ENCODE measurements at regions not wholly inside any gene's neighbourhood (a gene's known extent, or its start where the extent isn't known, plus 50 kb on each side); places are given as distances from the start of the nearest gene placed in this dataset.

DNA sequence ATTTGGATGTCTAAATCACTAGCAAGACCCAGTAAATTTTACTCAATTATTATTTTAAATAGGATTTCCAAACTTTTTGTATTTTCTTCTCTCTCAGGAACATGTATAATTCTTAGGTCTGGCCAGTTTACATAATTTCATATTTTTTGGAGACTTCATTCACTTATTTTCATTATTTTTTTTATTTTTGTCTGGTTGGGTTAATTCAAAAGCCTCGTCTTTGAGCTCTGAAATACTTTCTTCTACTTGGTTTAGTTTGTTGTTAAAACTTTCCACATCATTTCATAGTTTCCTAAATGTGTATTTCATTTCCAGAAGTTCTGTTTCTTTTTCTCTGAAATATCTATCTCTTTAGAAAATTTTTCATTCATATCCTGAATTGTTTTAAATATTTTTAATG is 322.9 kb upstream of the SPRY2 start:
- Histone ChIP-seq H3K27ac (ENCODE audit: insufficient read depth in 1 of 2, low read depth in 1 of 2, low read length in 2 of 2, poor library complexity in 1 of 2, severe bottlenecking in 2 of 2) (no peak overlapping the region), H3K9me3 (ENCODE audit: control extremely low read depth in 1 of 5, control insufficient read depth in 4 of 5, insufficient read depth in 2 of 5, low read depth in 1 of 5, low read length in 4 of 5) (peaks cover 0 to 11% (median 1%) of the 10 kb centered on the region in 5 experiments), H3K27me3 (replicated peaks in 2 of 5; ENCODE audit: control insufficient read depth in 4 of 5, insufficient read depth in 5 of 5, low read length in 4 of 5) (no peaks in the 10 kb centered on the region), H3K36me3 (ENCODE audit: control insufficient read depth in 4 of 4, insufficient read depth in 4 of 4, low read length in 3 of 4) (no peaks in the 10 kb centered on the region), H3K4me1 (ENCODE audit: control extremely low read depth in 1 of 4, control insufficient read depth in 4 of 4, insufficient read depth in 4 of 4, low read length in 3 of 4) (no peaks in the 10 kb centered on the region), H3K4me3 (ENCODE audit: control insufficient read depth in 1 of 7, extremely low read depth in 1 of 7, insufficient read depth in 4 of 7, low read depth in 2 of 7, low read length in 6 of 7) (no peak overlapping the region)
- POLR2A ChIA-PET = no interaction called here
- CTCF ChIA-PET = no interaction called here
- no CpG with 5 or more reads among the region's 1 CpG for WGBS (ENCODE audit: insufficient coverage)
- DNase-seq = no peak

- DNase-seq = no peak
- Histone ChIP-seq H3K27ac (ENCODE audit: insufficient read depth in 1 of 2, low read depth in 1 of 2, low read length in 2 of 2, poor library complexity in 1 of 2, severe bottlenecking in 2 of 2) (no peak overlapping the region), H3K27me3 (replicated peaks in 2 of 5; ENCODE audit: control insufficient read depth in 4 of 5, insufficient read depth in 5 of 5, low read length in 4 of 5) (no peaks in the 10 kb centered on the region), H3K9me3 (ENCODE audit: control extremely low read depth in 1 of 5, control insufficient read depth in 4 of 5, insufficient read depth in 2 of 5, low read depth in 1 of 5, low read length in 4 of 5) (peaks cover 0 to 11% (median 1%) of the 10 kb centered on the region in 5 experiments), H3K36me3 (ENCODE audit: control insufficient read depth in 4 of 4, insufficient read depth in 4 of 4, low read length in 3 of 4) (no peaks in the 10 kb centered on the region), H3K4me1 (ENCODE audit: control extremely low read depth in 1 of 4, control insufficient read depth in 4 of 4, insufficient read depth in 4 of 4, low read length in 3 of 4) (no peaks in the 10 kb centered on the region), H3K4me3 (ENCODE audit: control insufficient read depth in 1 of 7, extremely low read depth in 1 of 7, insufficient read depth in 4 of 7, low read depth in 2 of 7, low read length in 6 of 7) (no peak overlapping the region)
- POLR2A ChIA-PET = no interaction called here
- CTCF ChIA-PET = no interaction called here
- WGBS (ENCODE audit: insufficient coverage) = 95% methylated on average over 13 of the region's 16 CpGs
These were observed 317.8 kb upstream of the SPRY2 start for GRCh38 chr13:80658705-80659104.

- 100% methylated on average over 1 of the region's 2 CpGs for WGBS (ENCODE audit: insufficient coverage)
- ChIA-PET POLR2A (no interaction called here), CTCF (no interaction called here)
- DNase-seq = no peak
- Histone ChIP-seq H3K4me1 (ENCODE audit: control extremely low read depth in 1 of 4, control insufficient read depth in 4 of 4, insufficient read depth in 4 of 4, low read length in 3 of 4) (no peaks in the 10 kb centered on the region), H3K9me3 (ENCODE audit: control extremely low read depth in 1 of 5, control insufficient read depth in 4 of 5, insufficient read depth in 2 of 5, low read depth in 1 of 5, low read length in 4 of 5) (peaks cover 0 to 6% (median 0%) of the 10 kb centered on the region in 5 experiments), H3K27ac (ENCODE audit: insufficient read depth in 1 of 2, low read depth in 1 of 2, low read length in 2 of 2, poor library complexity in 1 of 2, severe bottlenecking in 2 of 2) (no peak overlapping the region), H3K27me3 (replicated peaks in 2 of 5; ENCODE audit: control insufficient read depth in 4 of 5, insufficient read depth in 5 of 5, low read length in 4 of 5) (no peaks in the 10 kb centered on the region), H3K36me3 (ENCODE audit: control insufficient read depth in 4 of 4, insufficient read depth in 4 of 4, low read length in 3 of 4) (no peaks in the 10 kb centered on the region), H3K4me3 (ENCODE audit: control insufficient read depth in 1 of 7, extremely low read depth in 1 of 7, insufficient read depth in 4 of 7, low read depth in 2 of 7, low read length in 6 of 7) (no peak overlapping the region)
These were observed 315.6 kb upstream of the SPRY2 start for GRCh38 chr13:80656512-80656904.

- 87% methylated on average over 3 of the region's 5 CpGs for WGBS (ENCODE audit: insufficient coverage)
- ChIA-PET CTCF (no interaction called here), POLR2A (no interaction called here)
- no peak overlapping the region for H3K27ac ChIP-seq (ENCODE audit: insufficient read depth in 1 of 2, low read depth in 1 of 2, low read length in 2 of 2, poor library complexity in 1 of 2, severe bottlenecking in 2 of 2)
- H3K4me3 ChIP-seq (ENCODE audit: control insufficient read depth in 1 of 7, extremely low read depth in 1 of 7, insufficient read depth in 4 of 7, low read depth in 2 of 7, low read length in 6 of 7) = no peak overlapping the region
- H3K9me3 ChIP-seq (ENCODE audit: control extremely low read depth in 1 of 5, control insufficient read depth in 4 of 5, insufficient read depth in 2 of 5, low read depth in 1 of 5, low read length in 4 of 5) = peaks cover 0 to 6% (median 0%) of the 10 kb centered on the region in 5 experiments
- H3K4me1 ChIP-seq (ENCODE audit: control extremely low read depth in 1 of 4, control insufficient read depth in 4 of 4, insufficient read depth in 4 of 4, low read length in 3 of 4) = no peaks in the 10 kb centered on the region
- no peaks in the 10 kb centered on the region for H3K36me3 ChIP-seq (ENCODE audit: control insufficient read depth in 4 of 4, insufficient read depth in 4 of 4, low read length in 3 of 4)
- DNase-seq = no peak
- no peaks in the 10 kb centered on the region for H3K27me3 ChIP-seq (replicated peaks in 2 of 5; ENCODE audit: control insufficient read depth in 4 of 5, insufficient read depth in 5 of 5, low read length in 4 of 5)
These were observed 315.0 kb upstream of the SPRY2 start for GRCh38 chr13:80655778-80656511.

DNA sequence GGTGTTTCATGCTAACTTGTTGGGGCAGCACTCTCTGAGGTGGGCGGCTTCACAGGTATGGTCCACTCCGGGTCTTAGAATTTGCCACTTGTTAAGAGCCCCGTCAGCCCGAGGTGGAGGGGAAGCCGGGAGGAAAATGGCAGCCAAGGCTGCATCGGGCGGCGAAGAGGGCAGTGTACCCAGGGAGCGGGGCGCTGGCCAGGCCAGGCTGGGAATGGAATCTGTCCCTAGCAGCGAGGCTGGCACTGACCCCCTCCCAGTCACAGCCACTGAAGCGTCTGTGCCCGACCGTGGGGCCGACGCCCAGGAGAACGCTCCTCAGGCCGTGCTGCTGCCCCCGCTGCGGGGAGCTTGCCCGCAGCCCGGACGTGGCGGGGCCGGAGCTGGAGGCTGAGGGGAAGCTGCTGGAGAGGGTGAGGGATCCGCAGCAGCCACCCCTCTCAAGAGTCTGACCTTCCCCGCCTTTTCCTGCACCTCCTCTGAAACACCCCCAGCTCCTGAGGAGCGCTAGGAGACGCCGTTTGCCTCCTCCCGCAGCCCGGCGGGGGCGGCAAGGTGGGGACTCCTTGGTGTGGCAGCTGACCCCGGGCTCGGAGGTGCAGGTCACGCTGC is 313.8 kb upstream of the SPRY2 start:
- no peaks in the 10 kb centered on the region for H3K27me3 ChIP-seq (replicated peaks in 2 of 5; ENCODE audit: control insufficient read depth in 4 of 5, insufficient read depth in 5 of 5, low read length in 4 of 5)
- 61% methylated on average over 19 of the region's 37 CpGs for WGBS (ENCODE audit: insufficient coverage)
- POLR2A ChIA-PET = no interaction called here
- no peaks in the 10 kb centered on the region for H3K4me1 ChIP-seq (ENCODE audit: control extremely low read depth in 1 of 4, control insufficient read depth in 4 of 4, insufficient read depth in 4 of 4, low read length in 3 of 4)
- H3K9me3 ChIP-seq (ENCODE audit: control extremely low read depth in 1 of 5, control insufficient read depth in 4 of 5, insufficient read depth in 2 of 5, low read depth in 1 of 5, low read length in 4 of 5) = peaks cover 0 to 12% (median 0%) of the 10 kb centered on the region in 5 experiments
- CTCF ChIA-PET = no interaction called here
- H3K36me3 ChIP-seq (ENCODE audit: control insufficient read depth in 4 of 4, insufficient read depth in 4 of 4, low read length in 3 of 4) = no peaks in the 10 kb centered on the region
- DNase-seq = peak; percentile 47 to 67 (median 63)
- H3K4me3 ChIP-seq (ENCODE audit: control insufficient read depth in 1 of 7, extremely low read depth in 1 of 7, insufficient read depth in 4 of 7, low read depth in 2 of 7, low read length in 6 of 7) = peak overlapping the region in 6 of 7 experiments; percentile 32 to 75 (median 60)
- no peak overlapping the region for H3K27ac ChIP-seq (ENCODE audit: insufficient read depth in 1 of 2, low read depth in 1 of 2, low read length in 2 of 2, poor library complexity in 1 of 2, severe bottlenecking in 2 of 2)

GRCh38 chr13:80649274-80649673 is 308.3 kb upstream of the SPRY2 start:
- POLR2A ChIA-PET = no interaction called here

DNA sequence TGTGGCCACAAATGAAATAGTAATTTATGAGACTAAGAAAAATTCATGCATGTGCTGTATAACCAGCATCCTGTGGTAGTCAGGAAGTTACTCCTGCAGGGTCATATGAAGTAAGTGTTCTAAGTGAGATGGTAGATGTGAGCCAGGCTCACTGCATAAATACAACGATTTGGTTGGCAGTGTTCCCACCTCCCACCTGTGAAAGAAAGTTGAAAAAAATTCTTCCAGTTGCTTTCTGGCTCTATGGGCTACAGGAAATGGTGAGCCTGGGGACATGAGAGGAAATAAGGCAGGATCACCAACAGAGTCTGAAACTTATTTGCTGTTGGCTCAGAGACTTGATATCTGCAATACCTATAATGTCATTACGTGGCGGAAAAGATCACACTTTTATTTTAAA is 301.7 kb upstream of the SPRY2 start:
- H3K4me1 ChIP-seq (ENCODE audit: control extremely low read depth in 1 of 4, control insufficient read depth in 4 of 4, insufficient read depth in 4 of 4, low read length in 3 of 4) = peaks cover 0 to 4% (median 2%) of the 10 kb centered on the region in 4 experiments
- DNase-seq = peak in 2 of 3 donors; percentile 10 to 22
- H3K36me3 ChIP-seq (ENCODE audit: control insufficient read depth in 4 of 4, insufficient read depth in 4 of 4, low read length in 3 of 4) = no peaks in the 10 kb centered on the region
- CTCF ChIA-PET = no interaction called here
- no peak overlapping the region for H3K27ac ChIP-seq (ENCODE audit: insufficient read depth in 1 of 2, low read depth in 1 of 2, low read length in 2 of 2, poor library complexity in 1 of 2, severe bottlenecking in 2 of 2)
- 0% methylated on average over 1 of the region's 3 CpGs for WGBS (ENCODE audit: insufficient coverage)
- POLR2A ChIA-PET = no interaction called here
- no peak overlapping the region for H3K4me3 ChIP-seq (ENCODE audit: control insufficient read depth in 1 of 7, extremely low read depth in 1 of 7, insufficient read depth in 4 of 7, low read depth in 2 of 7, low read length in 6 of 7)
- no peaks in the 10 kb centered on the region for H3K27me3 ChIP-seq (replicated peaks in 2 of 5; ENCODE audit: control insufficient read depth in 4 of 5, insufficient read depth in 5 of 5, low read length in 4 of 5)
- peaks cover 0 to 2% (median 0%) of the 10 kb centered on the region in 5 experiments for H3K9me3 ChIP-seq (ENCODE audit: control extremely low read depth in 1 of 5, control insufficient read depth in 4 of 5, insufficient read depth in 2 of 5, low read depth in 1 of 5, low read length in 4 of 5)

More at GRCh38 chr13:80649274-80649673, 308.3 kb upstream of the SPRY2 start:
- CTCF ChIA-PET = no interaction called here
- peaks cover 0 to 8% (median 2%) of the 10 kb centered on the region in 5 experiments for H3K9me3 ChIP-seq (ENCODE audit: control extremely low read depth in 1 of 5, control insufficient read depth in 4 of 5, insufficient read depth in 2 of 5, low read depth in 1 of 5, low read length in 4 of 5)
- WGBS (ENCODE audit: insufficient coverage) = 100% methylated on average over 1 of the region's 2 CpGs
- no peaks in the 10 kb centered on the region for H3K4me1 ChIP-seq (ENCODE audit: control extremely low read depth in 1 of 4, control insufficient read depth in 4 of 4, insufficient read depth in 4 of 4, low read length in 3 of 4)
- no peak for DNase-seq
- H3K4me3 ChIP-seq (ENCODE audit: control insufficient read depth in 1 of 7, extremely low read depth in 1 of 7, insufficient read depth in 4 of 7, low read depth in 2 of 7, low read length in 6 of 7) = no peak overlapping the region
- H3K27me3 ChIP-seq (replicated peaks in 2 of 5; ENCODE audit: control insufficient read depth in 4 of 5, insufficient read depth in 5 of 5, low read length in 4 of 5) = no peaks in the 10 kb centered on the region
- no peaks in the 10 kb centered on the region for H3K36me3 ChIP-seq (ENCODE audit: control insufficient read depth in 4 of 4, insufficient read depth in 4 of 4, low read length in 3 of 4)
- no peak overlapping the region for H3K27ac ChIP-seq (ENCODE audit: insufficient read depth in 1 of 2, low read depth in 1 of 2, low read length in 2 of 2, poor library complexity in 1 of 2, severe bottlenecking in 2 of 2)

All from common myeloid progenitor, CD34-positive (primary cell).